ENCODE measurements at regions not wholly inside any gene's neighbourhood (a gene's known extent, or its start where the extent isn't known, plus 50 kb on each side); places are given as distances from the start of the nearest gene placed in this dataset.
A peak's percentile ranks its signal among the peaks of the same experiment; 100 is the strongest.

DNA sequence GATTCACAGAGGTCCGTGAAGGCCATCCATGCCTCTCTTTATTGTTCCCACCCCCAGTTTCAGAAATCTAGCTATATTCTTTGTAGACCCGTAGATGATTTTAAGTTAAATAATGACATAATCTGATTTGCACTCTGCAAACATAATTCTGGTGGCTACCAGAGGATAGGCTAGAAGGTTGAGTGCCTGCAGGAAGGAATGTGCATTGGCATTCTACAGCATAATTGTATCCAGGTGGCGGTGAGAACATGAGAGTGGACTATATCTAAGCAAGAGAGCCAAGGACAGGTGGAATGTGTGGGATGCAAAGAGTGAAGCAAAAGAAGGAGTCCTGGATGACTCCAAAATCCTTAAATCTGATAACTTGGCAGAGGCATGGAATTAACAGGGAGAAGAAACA lies 298.5 kb upstream of the MME start:
- TF ChIP-seq CTCF (IDR thresholded peaks at IDR 0.05; ENCODE audit: low read depth, low read length): no peak
- Histone ChIP-seq H3K27ac (no peak overlapping the region), H3K36me3 (no peaks in the 10 kb centered on the region), H3K4me1 (ENCODE audit: low read depth) (no peaks in the 10 kb centered on the region), H3K27me3 (no peaks in the 10 kb centered on the region), H3K9me3 (ENCODE audit: low read depth) (no peaks in the 10 kb centered on the region), H3K4me3 (no peak overlapping the region)
- no peak for DNase-seq (ENCODE audit: low read depth in 1 of 2, low spot score in 1 of 2)

DNA sequence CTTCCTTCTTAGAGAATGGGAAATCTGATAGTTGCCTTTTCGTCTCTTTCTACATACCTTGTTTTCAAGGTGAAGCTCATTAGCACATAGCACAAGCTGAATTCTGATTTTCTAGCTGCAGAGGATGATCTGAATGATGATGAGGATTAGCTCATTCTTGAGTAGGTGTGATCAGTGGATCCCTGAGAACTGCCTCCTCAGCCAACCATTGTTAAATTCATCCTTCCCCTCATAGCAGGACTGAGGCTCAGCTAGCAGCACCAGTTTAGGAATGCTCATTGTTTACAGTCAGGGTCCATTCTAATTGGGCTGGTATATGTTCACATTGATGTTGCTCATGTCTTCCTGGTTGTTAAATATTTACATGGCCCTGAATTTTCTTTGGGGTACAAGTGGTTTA lies 299.9 kb upstream of the MME start:
- DNase-seq (ENCODE audit: low read depth in 1 of 2, low spot score in 1 of 2): no peak
- Histone ChIP-seq H3K36me3 (no peaks in the 10 kb centered on the region), H3K4me3 (no peak overlapping the region), H3K4me1 (ENCODE audit: low read depth) (no peaks in the 10 kb centered on the region), H3K27me3 (no peaks in the 10 kb centered on the region), H3K9me3 (ENCODE audit: low read depth) (no peaks in the 10 kb centered on the region), H3K27ac (no peak overlapping the region)
- TF ChIP-seq CTCF (IDR thresholded peaks at IDR 0.05; ENCODE audit: low read depth, low read length): no peak

DNA sequence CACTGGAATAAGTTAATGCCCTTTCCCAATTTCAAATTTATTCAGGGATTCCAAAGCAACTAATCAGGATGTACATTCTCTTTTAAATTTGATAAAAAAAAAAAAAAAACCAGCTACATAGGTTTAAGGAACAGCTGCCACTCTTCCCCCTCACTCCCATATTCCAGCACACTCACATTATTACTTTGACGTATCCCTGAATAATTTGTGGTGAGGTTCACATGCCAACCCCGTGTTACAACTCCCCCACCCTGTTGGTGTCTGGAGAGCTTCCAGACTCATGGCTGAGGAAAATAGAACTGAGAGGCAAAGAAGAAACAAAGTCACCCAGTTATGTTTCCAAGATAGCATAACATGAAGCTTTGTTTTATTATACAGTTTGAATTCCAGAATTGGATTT lies 300.5 kb upstream of the MME start:
- Histone ChIP-seq H3K4me1 (ENCODE audit: low read depth) (no peaks in the 10 kb centered on the region), H3K27ac (no peak overlapping the region), H3K36me3 (no peaks in the 10 kb centered on the region), H3K9me3 (ENCODE audit: low read depth) (no peaks in the 10 kb centered on the region), H3K27me3 (no peaks in the 10 kb centered on the region), H3K4me3 (no peak overlapping the region)
- DNase-seq (ENCODE audit: low read depth in 1 of 2, low spot score in 1 of 2): peak in 1 of 2 donors; percentile 62
- TF ChIP-seq CTCF (IDR thresholded peaks at IDR 0.05; ENCODE audit: low read depth, low read length): no peak

- H3K4me1 ChIP-seq (ENCODE audit: low read depth): no peaks in the 10 kb centered on the region
- H3K9me3 ChIP-seq (ENCODE audit: low read depth): no peaks in the 10 kb centered on the region
- no peaks in the 10 kb centered on the region for H3K27me3 ChIP-seq
- H3K27ac ChIP-seq: no peak overlapping the region
- no peaks in the 10 kb centered on the region for H3K36me3 ChIP-seq
- TF ChIP-seq CTCF (IDR thresholded peaks at IDR 0.05; ENCODE audit: low read depth, low read length): no peak
- H3K4me3 ChIP-seq: no peak overlapping the region
- DNase-seq (ENCODE audit: low read depth in 1 of 2, low spot score in 1 of 2): peak in 1 of 2 donors; percentile 37
Observed at GRCh38 chr3:154778057-154778456, 302.1 kb upstream of the MME start.

GRCh38 chr3:154776549-154777225 lies 303.4 kb upstream of the MME start:
- H3K36me3 ChIP-seq: no peaks in the 10 kb centered on the region
- H3K27ac ChIP-seq: no peak overlapping the region
- H3K4me3 ChIP-seq: no peak overlapping the region
- no peaks in the 10 kb centered on the region for H3K9me3 ChIP-seq (ENCODE audit: low read depth)
- H3K4me1 ChIP-seq (ENCODE audit: low read depth): no peaks in the 10 kb centered on the region
- DNase-seq (ENCODE audit: low read depth in 1 of 2, low spot score in 1 of 2): no peak
- no peak for TF ChIP-seq CTCF (IDR thresholded peaks at IDR 0.05; ENCODE audit: low read depth, low read length)
- no peaks in the 10 kb centered on the region for H3K27me3 ChIP-seq

All from cardiac muscle cell (in vitro differentiated cells and primary cell).